ENCODE measurements at regions not wholly inside any gene's neighbourhood (a gene's known extent, or its start where the extent isn't known, plus 50 kb on each side); places are given as distances from the start of the nearest gene placed in this dataset.

DNA sequence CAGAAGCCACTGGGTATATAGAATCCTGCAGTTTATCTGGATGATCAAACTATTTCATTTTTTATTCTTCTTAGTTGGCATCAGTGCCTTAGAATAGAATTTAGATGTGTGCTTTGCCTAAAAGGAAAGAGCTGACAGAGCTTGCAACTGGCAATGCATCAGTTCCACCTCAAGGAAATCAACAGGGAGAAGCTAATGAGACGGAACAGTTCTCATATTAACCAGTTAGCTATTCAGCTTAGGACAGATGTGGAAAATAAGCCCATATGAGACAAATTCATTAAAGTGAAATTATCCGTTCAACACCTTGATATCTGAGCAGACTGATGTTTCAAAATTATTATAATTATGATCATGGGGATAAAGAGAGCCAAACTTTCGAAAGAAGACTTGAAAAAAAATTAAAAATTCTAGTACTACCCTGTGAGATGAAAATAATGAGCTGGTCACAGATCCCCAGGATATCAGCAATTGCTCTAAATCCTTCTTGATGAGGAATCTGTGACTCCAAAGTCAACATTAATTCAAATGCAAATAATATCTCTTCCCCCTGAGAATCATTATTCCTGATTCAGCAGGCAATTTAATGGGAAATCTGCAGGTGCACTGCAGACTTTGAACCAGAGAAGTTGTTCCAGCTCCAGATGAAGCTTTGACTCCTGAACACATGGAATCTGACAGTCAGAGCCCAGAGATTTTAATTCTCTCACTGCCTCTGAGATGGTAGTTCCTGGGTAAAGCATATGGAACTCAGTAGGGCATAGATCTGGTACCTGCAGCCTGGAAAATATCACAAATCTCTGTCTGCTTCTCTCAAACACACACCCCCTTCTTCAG lies 486.8 kb downstream of the FOXO1 start:
- ATAC-seq (no peak), DNase-seq (no peak)
- intact Hi-C loops (cut with DNase I, micrococcal nuclease), result no loop called here

DNA sequence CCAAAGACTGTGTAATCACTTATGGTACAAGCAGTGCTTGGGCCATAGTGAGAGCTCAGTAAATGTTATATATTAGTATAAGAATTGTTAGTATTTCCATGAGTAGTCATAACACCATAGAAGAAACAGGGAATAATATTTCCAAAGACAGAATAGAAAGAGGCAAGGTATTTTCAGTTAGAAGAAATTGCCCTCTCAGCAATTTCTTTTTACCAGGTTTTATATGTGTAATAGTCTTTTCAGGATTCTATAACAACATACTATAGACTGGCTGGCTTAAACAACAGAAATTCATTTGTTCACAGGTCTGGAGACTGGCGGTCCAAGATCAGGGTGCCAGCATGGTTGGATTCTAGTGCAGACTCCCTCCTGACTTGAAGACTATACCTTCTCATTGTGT lies 485.7 kb downstream of the FOXO1 start:
- no peaks in the 10 kb centered on the region for H3K36me3 ChIP-seq (ENCODE audit: low read depth)
- no peak for TF ChIP-seq CTCF (IDR thresholded peaks at IDR 0.05)
- DNase-seq (no peak), ATAC-seq (no peak)
- intact Hi-C loops (cut with DNase I, micrococcal nuclease), result no loop called here
- H3K4me3 ChIP-seq, result no peak overlapping the region
- no peaks in the 10 kb centered on the region for H3K4me1 ChIP-seq (ENCODE audit: low read depth)
- H3K9me3 ChIP-seq, result no peaks in the 10 kb centered on the region

More for the DNA sequence above, 486.8 kb downstream of the FOXO1 start:
- Histone ChIP-seq H3K36me3 (ENCODE audit: low read depth) (no peaks in the 10 kb centered on the region), H3K4me1 (ENCODE audit: low read depth) (no peaks in the 10 kb centered on the region), H3K4me3 (no peak overlapping the region), H3K9me3 (no peaks in the 10 kb centered on the region)
- no peak for TF ChIP-seq CTCF (IDR thresholded peaks at IDR 0.05)

DNA sequence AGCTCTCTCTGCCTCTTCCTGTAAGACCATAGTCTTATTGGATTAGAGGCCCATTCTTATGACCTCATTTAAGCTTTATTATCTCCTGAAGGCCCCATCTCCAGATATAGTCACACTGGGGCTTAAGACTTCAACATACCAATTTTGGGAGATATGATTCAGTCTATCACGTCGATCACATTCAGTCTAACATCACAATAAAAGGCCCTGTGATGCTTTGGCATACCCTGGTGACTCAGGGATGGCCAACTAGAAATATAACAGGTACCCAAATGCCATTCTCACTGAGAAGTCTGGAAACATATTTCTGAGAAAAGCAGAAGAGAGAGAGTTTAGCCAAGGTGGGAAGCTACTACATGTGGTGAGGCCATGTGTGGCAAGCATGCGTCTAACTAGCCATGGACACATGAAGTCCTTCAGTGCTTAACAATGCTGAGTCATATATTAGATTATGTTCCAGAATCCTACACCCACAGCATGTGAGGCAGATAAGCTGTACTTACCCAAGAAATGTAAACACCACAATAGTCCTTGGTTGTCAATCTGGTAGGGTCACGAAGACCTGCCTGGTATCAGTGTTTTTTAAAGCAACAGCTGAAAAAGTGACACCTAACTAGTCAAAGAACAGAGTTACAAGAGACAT lies 485.1 kb downstream of the FOXO1 start:
- Histone ChIP-seq H3K36me3 (ENCODE audit: low read depth) (no peaks in the 10 kb centered on the region), H3K4me3 (no peak overlapping the region), H3K4me1 (ENCODE audit: low read depth) (no peaks in the 10 kb centered on the region), H3K9me3 (no peaks in the 10 kb centered on the region)
- no peak for DNase-seq
- TF ChIP-seq CTCF (IDR thresholded peaks at IDR 0.05), result no peak
- intact Hi-C loops (cut with DNase I, micrococcal nuclease), result no loop called here
- ATAC-seq, result peak; percentile 77

DNA sequence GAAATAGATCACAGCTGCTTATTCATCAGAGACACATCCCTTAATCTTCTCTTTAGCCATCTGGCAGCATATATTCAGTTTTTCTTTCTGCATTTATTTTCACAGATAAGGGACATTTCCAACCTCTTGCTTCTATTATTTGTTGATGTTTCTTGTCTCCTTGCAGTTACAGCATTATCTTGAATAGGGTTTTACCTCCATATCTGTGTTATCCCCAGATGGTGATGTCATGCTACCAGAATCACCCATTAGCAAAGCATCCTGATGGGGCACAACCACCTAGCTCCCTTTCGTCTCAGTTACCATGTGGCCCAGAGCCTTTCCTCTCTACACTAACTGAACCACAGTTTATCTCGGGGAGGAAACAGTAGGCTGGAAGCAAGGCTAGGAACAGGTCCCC lies 483.9 kb downstream of the FOXO1 start:
- intact Hi-C loops (cut with DNase I, micrococcal nuclease), result no loop called here
- no peaks in the 10 kb centered on the region for H3K9me3 ChIP-seq
- H3K4me1 ChIP-seq (ENCODE audit: low read depth), result no peaks in the 10 kb centered on the region
- TF ChIP-seq CTCF (IDR thresholded peaks at IDR 0.05), result no peak
- ATAC-seq (no peak), DNase-seq (no peak)
- no peak overlapping the region for H3K4me3 ChIP-seq
- H3K36me3 ChIP-seq (ENCODE audit: low read depth), result no peaks in the 10 kb centered on the region

- H3K36me3 ChIP-seq (ENCODE audit: low read depth), result no peaks in the 10 kb centered on the region
- no peak for TF ChIP-seq CTCF (IDR thresholded peaks at IDR 0.05)
- intact Hi-C loops (cut with DNase I, micrococcal nuclease), result no loop called here
- H3K4me1 ChIP-seq (ENCODE audit: low read depth), result no peaks in the 10 kb centered on the region
- no peaks in the 10 kb centered on the region for H3K9me3 ChIP-seq
- H3K4me3 ChIP-seq, result no peak overlapping the region
- ATAC-seq (no peak), DNase-seq (no peak)
Measured at GRCh38 chr13:40185414-40185813, 481.0 kb downstream of the FOXO1 start.

All from mucosa of descending colon (tissue), 3 donors.